NCI-H748 (cell line): ENCODE measurements at regions not wholly inside any gene's neighbourhood (a gene's known extent, or its start where the extent isn't known, plus 50 kb on each side); places are given as distances from the start of the nearest gene placed in this dataset.

ENCODE experiments used
- DNase-seq: peaks from one replicate; lab custom pipeline; 2025; ENCODE audit not compliant: unreplicated experiment; lab: John Stamatoyannopoulos, UW

GRCh38 chr4:38310446-38311043 is 350.3 kb downstream of the PTTG2 start:
- no peak for DNase-seq

GRCh38 chr4:38311495-38312126 is 351.4 kb downstream of the PTTG2 start:
- no peak for DNase-seq

GRCh38 chr4:38313175-38313574 is 350.8 kb upstream of the KLF3 start:
- peak; percentile 88 for DNase-seq

- no peak for DNase-seq
Observed at GRCh38 chr4:38313999-38314561, 349.9 kb upstream of the KLF3 start.

- DNase-seq: no peak
Observed at GRCh38 chr4:38314663-38315062, 349.3 kb upstream of the KLF3 start.

- DNase-seq: no peak
Observed at GRCh38 chr4:38315286-38315685, 348.7 kb upstream of the KLF3 start.

GRCh38 chr4:38316045-38316444 is 348.0 kb upstream of the KLF3 start:
- no peak for DNase-seq

- DNase-seq: no peak
Observed at GRCh38 chr4:38317041-38317674, 346.8 kb upstream of the KLF3 start.

- peak; percentile 88 for DNase-seq
Observed at GRCh38 chr4:38318737-38319455, 345.1 kb upstream of the KLF3 start.

GRCh38 chr4:38319456-38320342 is 344.3 kb upstream of the KLF3 start:
- DNase-seq: peak; percentile 73

GRCh38 chr4:38320343-38320695 is 343.7 kb upstream of the KLF3 start:
- DNase-seq: no peak

GRCh38 chr4:38320833-38321232 is 343.2 kb upstream of the KLF3 start:
- no peak for DNase-seq

- DNase-seq: no peak
Observed at GRCh38 chr4:38322714-38323113, 341.3 kb upstream of the KLF3 start.

GRCh38 chr4:38323141-38323641 is 340.8 kb upstream of the KLF3 start:
- no peak for DNase-seq

GRCh38 chr4:38324861-38325628 is 339.0 kb upstream of the KLF3 start:
- no peak for DNase-seq

GRCh38 chr4:38325629-38325913 is 338.4 kb upstream of the KLF3 start:
- DNase-seq: no peak

GRCh38 chr4:38326499-38326898 is 337.5 kb upstream of the KLF3 start:
- DNase-seq: no peak

- no peak for DNase-seq
Observed at GRCh38 chr4:38327174-38327573, 336.8 kb upstream of the KLF3 start.

- no peak for DNase-seq
Observed at GRCh38 chr4:38328989-38329729, 334.8 kb upstream of the KLF3 start.
